ENCODE measurements at regions not wholly inside any gene's neighbourhood (a gene's known extent, or its start where the extent isn't known, plus 50 kb on each side); places are given as distances from the start of the nearest gene placed in this dataset.

GRCh38 chr11:69380921-69381581 lies 87.1 kb downstream of the MYEOV start:
- DNase-seq = no peak

GRCh38 chr11:69381681-69382130 lies 87.8 kb downstream of the MYEOV start:
- no peak for DNase-seq

GRCh38 chr11:69382131-69383128 lies 88.5 kb downstream of the MYEOV start:
- DNase-seq = peak; percentile 27 to 30

- no peak for DNase-seq
These were observed 89.7 kb downstream of the MYEOV start for GRCh38 chr11:69383372-69384250.

GRCh38 chr11:69384251-69385143 lies 90.5 kb downstream of the MYEOV start:
- no peak for DNase-seq

- DNase-seq = no peak
These were observed 91.3 kb downstream of the MYEOV start for GRCh38 chr11:69385144-69385820.

- no peak for DNase-seq
These were observed 92.0 kb downstream of the MYEOV start for GRCh38 chr11:69385832-69386427.

- no peak for DNase-seq
These were observed 92.8 kb downstream of the MYEOV start for GRCh38 chr11:69386594-69387408.

GRCh38 chr11:69387409-69387885 lies 93.5 kb downstream of the MYEOV start:
- DNase-seq = no peak

- no peak for DNase-seq
These were observed 93.3 kb upstream of the LINC01488 start for GRCh38 chr11:69388210-69388609.

GRCh38 chr11:69388661-69389060 lies 92.8 kb upstream of the LINC01488 start:
- DNase-seq = no peak

GRCh38 chr11:69390561-69390960 lies 90.9 kb upstream of the LINC01488 start:
- DNase-seq = no peak

GRCh38 chr11:69391192-69392103 lies 90.0 kb upstream of the LINC01488 start:
- DNase-seq = no peak

- no peak for DNase-seq
These were observed 89.3 kb upstream of the LINC01488 start for GRCh38 chr11:69392104-69392653.

- DNase-seq = no peak
These were observed 88.2 kb upstream of the LINC01488 start for GRCh38 chr11:69393178-69393832.

- DNase-seq = no peak
These were observed 87.6 kb upstream of the LINC01488 start for GRCh38 chr11:69393865-69394233.

GRCh38 chr11:69394234-69394868 lies 87.1 kb upstream of the LINC01488 start:
- DNase-seq = no peak

Measured in CD4-positive, alpha-beta T cell treated with Interleukin-1 beta for 1 hour (primary cell).